Endothelial cell of umbilical vein (primary cell): ENCODE measurements at regions not wholly inside any gene's neighbourhood (a gene's known extent, or its start where the extent isn't known, plus 50 kb on each side); places are given as distances from the start of the nearest gene placed in this dataset.

Experiments used
- BruUV-seq: library from RNA; stranded (reverse); fragments of 400-500 nt; replicated peaks from 2 replicates; lab custom pipeline; 2021; lab: Mats Ljungman, UMichigan
- CTCF ChIA-PET: fragments of 300-600, 350-600 bp; sonication (Branson Sonifier 250); formaldehyde crosslinking; loops from one replicate; lab custom pipeline; 2021; ENCODE audit warnings: antibody characterized with exemption, inconsistent platforms; lab: Charles Lee
- POLR2A ChIA-PET: fragments of 300-600, 350-600 bp; sonication (Branson Sonifier 250); formaldehyde crosslinking; loops from one replicate; lab custom pipeline; 2021; ENCODE audit warnings: antibody characterized with exemption, inconsistent platforms; lab: Charles Lee
- DNase-seq: peaks from one replicate; pipeline ENCODE4 v3.0.0-alpha.2; 2011; ENCODE audit warnings: low read depth, low spot score
- FAIRE-seq: peaks from 2 replicates; lab custom pipeline; 2011; peaks lifted over from hg19 to GRCh38; lab: Jason Lieb, UNC
- H2AFZ ChIP-seq: 2 replicates; pipeline ENCODE4 v1.6.0; 2012; ENCODE audit warnings: low read depth, low read length, control low read depth, inconsistent platforms
- H3K27ac ChIP-seq: 2 replicates; pipeline ENCODE4 v1.5.1; 2011; ENCODE audit warnings: low read depth, mild to moderate bottlenecking, control low read depth, low read length, moderate library complexity; ENCODE audit not compliant: insufficient read depth
- H3K27me3 ChIP-seq, 2 experiments: 2 replicates each; pipeline versions ENCODE4 v1.6.0 to v1.6.1; 2011; ENCODE audit warnings: low read length in 2 of 2, mixed read lengths in 1 of 2; ENCODE audit not compliant: control insufficient read depth in 2 of 2, insufficient read depth in 2 of 2
- H3K36me3 ChIP-seq, 2 experiments: 2 replicates in 1 of 2; 3 replicates in 1 of 2; pipeline ENCODE4 v1.5.1; 2011; ENCODE audit warnings: low read length in 2 of 2, mild to moderate bottlenecking in 1 of 2, moderate library complexity in 1 of 2; ENCODE audit not compliant: control insufficient read depth in 2 of 2, insufficient read depth in 2 of 2; ENCODE audit errors: extremely low read depth in 1 of 2
- H3K4me1 ChIP-seq: 3 replicates; pipeline ENCODE4 v1.5.1; 2011; ENCODE audit warnings: mild to moderate bottlenecking, low read length; ENCODE audit not compliant: control insufficient read depth, insufficient read depth; ENCODE audit errors: extremely low read depth
- H3K4me2 ChIP-seq: 2 replicates; pipeline ENCODE4 v1.6.1; 2011; ENCODE audit warnings: low read length, control low read depth, mixed read lengths; ENCODE audit not compliant: insufficient read depth
- H3K4me3 ChIP-seq, 3 experiments: fragments of 200-600 bp in 1 of 3; sonication (generic), shearing (Covaris generic) in 1 of 3; replicated peaks in 1 of 3; 2 replicates each; pipeline ENCODE4 v1.5.1; 2011 to 2016; ENCODE audit warnings: control low read depth in 3 of 3, low read length in 3 of 3, mild to moderate bottlenecking in 2 of 3, inconsistent platforms in 1 of 3, low read depth in 1 of 3, moderate library complexity in 1 of 3; ENCODE audit not compliant: insufficient read depth in 1 of 3
- H3K79me2 ChIP-seq: 2 replicates; pipeline ENCODE4 v1.6.0; 2012; ENCODE audit warnings: low read length, inconsistent platforms; ENCODE audit not compliant: control insufficient read depth, insufficient read depth
- H3K9ac ChIP-seq: replicated peaks from 2 replicates; pipeline ENCODE3; 2011; ENCODE audit warnings: low read length, control low read depth; ENCODE audit not compliant: insufficient read depth; ENCODE audit errors: extremely low read depth
- H3K9me1 ChIP-seq: replicated peaks from 3 replicates; pipeline ENCODE4 v1.6.0; 2011; ENCODE audit warnings: mild to moderate bottlenecking, low read length; ENCODE audit not compliant: control insufficient read depth, insufficient read depth; ENCODE audit errors: extremely low read depth
- H3K9me3 ChIP-seq: replicated peaks from 2 replicates; pipeline ENCODE4 v1.5.1; 2012; ENCODE audit warnings: low read length, inconsistent platforms; ENCODE audit not compliant: control insufficient read depth, insufficient read depth
- H4K20me1 ChIP-seq: replicated peaks from 2 replicates; pipeline ENCODE3; 2011; ENCODE audit warnings: mild to moderate bottlenecking, low read length; ENCODE audit not compliant: control insufficient read depth, insufficient read depth; ENCODE audit errors: extremely low read depth
- EZH2 ChIP-seq: IDR thresholded peaks from 2 replicates; pipeline ENCODE4 v1.6.1; 2012; ENCODE audit warnings: borderline replicate concordance, low read depth, mild to moderate bottlenecking, moderate library complexity, low read length, inconsistent platforms; ENCODE audit not compliant: severe bottlenecking
- FOS ChIP-seq: IDR thresholded peaks from 2 replicates; pipeline ENCODE4 v1.6.1; 2011; ENCODE audit warnings: mild to moderate bottlenecking, low read length, moderate library complexity, borderline replicate concordance; ENCODE audit not compliant: insufficient read depth
- GATA2 ChIP-seq: IDR thresholded peaks from 2 replicates; pipeline ENCODE4 v1.7.0; 2011; ENCODE audit warnings: low read depth, mild to moderate bottlenecking, moderate library complexity, mixed read lengths, low read length; ENCODE audit not compliant: insufficient read length, insufficient read depth
- JUN ChIP-seq: IDR thresholded peaks from 2 replicates; pipeline ENCODE4 v1.6.1; 2011; ENCODE audit warnings: borderline replicate concordance, low read depth; ENCODE audit not compliant: insufficient read length, insufficient read depth
- MYC ChIP-seq: IDR thresholded peaks from one replicate; pipeline ENCODE4 v1.6.1; 2011; ENCODE audit warnings: mild to moderate bottlenecking, low read depth, low read length
- POLR2A ChIP-seq: IDR thresholded peaks from 2 replicates; pipeline ENCODE4 v1.6.1; 2012; ENCODE audit warnings: low read depth, mild to moderate bottlenecking, control low read depth, low read length
- POLR2AphosphoS5 ChIP-seq: IDR thresholded peaks from 2 replicates; pipeline ENCODE4 v1.6.1; 2012; ENCODE audit warnings: low read depth, mild to moderate bottlenecking, control low read depth, low read length, moderate library complexity; ENCODE audit not compliant: insufficient read depth
- dilution Hi-C: fragments of 300-500 bp; cut with MboI; formaldehyde crosslinking; loops from one replicate; pipeline ENCODE4 v1.15.0; 2019; ENCODE audit warnings: low sequenced_read_pairs; ENCODE audit not compliant: extremely low pct_ligation_motif_present
- intact Hi-C: fragments of 100-400 bp; cut with micrococcal nuclease; formaldehyde crosslinking; loops from one replicate; pipeline ENCODE4 v1.10.0; 2022
- TF ChIP-seq, protein P1 (sequence below), 2 donors: IDR thresholded peaks; 1 replicate in 1 of 2; 2 replicates in 1 of 2; pipeline ENCODE4 v1.5.1; 2011; ENCODE audit warnings: low read length in 2 of 2, mild to moderate bottlenecking in 2 of 2, moderate library complexity in 2 of 2, control low read depth in 1 of 2, inconsistent platforms in 1 of 2, low read depth in 1 of 2; ENCODE audit not compliant: insufficient read depth in 1 of 2; ENCODE audit errors: extremely low read depth in 1 of 2
- TF ChIP-seq, protein P2 (sequence below): IDR thresholded peaks from 2 replicates; pipeline ENCODE4 v1.6.1; 2011; ENCODE audit not compliant: insufficient read depth, insufficient read length

DNA sequence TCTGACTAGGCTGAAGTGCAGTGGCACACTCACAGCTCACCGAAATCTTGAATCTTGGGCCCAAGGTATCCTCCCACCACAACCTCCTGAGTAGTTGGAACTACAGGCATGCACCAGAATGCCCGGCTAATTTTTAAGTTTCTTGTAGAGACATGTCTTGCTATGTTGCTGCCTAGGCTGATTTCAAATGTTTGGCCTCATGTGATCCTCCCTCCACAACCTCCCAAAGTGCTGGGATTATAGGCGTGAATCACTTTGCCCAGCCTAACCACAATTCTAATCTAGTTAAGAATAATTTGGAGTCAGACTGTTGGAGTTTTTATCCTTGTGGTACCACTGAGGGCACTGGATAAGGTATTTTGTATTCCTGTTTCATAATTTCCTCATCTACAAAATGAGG is 317.5 kb upstream of the AGA start:
- POLR2A ChIA-PET: no interaction called here
- dilution Hi-C loops: no loop called here
- no peaks in the 10 kb centered on the region for H3K36me3 ChIP-seq
- H3K79me2 ChIP-seq: no peaks in the 10 kb centered on the region
- DNase-seq (no peak), FAIRE-seq (no peak)
- no TSS peak for BruUV-seq
- no peak overlapping the region for H2AFZ ChIP-seq
- intact Hi-C loops: no loop called here
- H3K4me1 ChIP-seq: no peaks in the 10 kb centered on the region
- peaks cover 2% of the 10 kb centered on the region for H3K9me3 ChIP-seq
- H3K4me2 ChIP-seq: no peak overlapping the region
- no peak overlapping the region for H3K9ac ChIP-seq
- no peak overlapping the region for H3K4me3 ChIP-seq
- no peaks in the 10 kb centered on the region for H3K9me1 ChIP-seq
- H4K20me1 ChIP-seq: no peaks in the 10 kb centered on the region
- H3K27ac ChIP-seq: no peak overlapping the region
- CTCF ChIA-PET: no interaction called here
- H3K27me3 ChIP-seq: no peaks in the 10 kb centered on the region
- TF ChIP-seq FOS (no peak), MYC (no peak), EZH2 (no peak), GATA2 (no peak), POLR2AphosphoS5 (no peak), POLR2A (no peak), JUN (no peak)
- TF ChIP-seq, protein P1, sequence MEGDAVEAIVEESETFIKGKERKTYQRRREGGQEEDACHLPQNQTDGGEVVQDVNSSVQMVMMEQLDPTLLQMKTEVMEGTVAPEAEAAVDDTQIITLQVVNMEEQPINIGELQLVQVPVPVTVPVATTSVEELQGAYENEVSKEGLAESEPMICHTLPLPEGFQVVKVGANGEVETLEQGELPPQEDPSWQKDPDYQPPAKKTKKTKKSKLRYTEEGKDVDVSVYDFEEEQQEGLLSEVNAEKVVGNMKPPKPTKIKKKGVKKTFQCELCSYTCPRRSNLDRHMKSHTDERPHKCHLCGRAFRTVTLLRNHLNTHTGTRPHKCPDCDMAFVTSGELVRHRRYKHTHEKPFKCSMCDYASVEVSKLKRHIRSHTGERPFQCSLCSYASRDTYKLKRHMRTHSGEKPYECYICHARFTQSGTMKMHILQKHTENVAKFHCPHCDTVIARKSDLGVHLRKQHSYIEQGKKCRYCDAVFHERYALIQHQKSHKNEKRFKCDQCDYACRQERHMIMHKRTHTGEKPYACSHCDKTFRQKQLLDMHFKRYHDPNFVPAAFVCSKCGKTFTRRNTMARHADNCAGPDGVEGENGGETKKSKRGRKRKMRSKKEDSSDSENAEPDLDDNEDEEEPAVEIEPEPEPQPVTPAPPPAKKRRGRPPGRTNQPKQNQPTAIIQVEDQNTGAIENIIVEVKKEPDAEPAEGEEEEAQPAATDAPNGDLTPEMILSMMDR (IDR thresholded peaks at IDR 0.05; ENCODE audit: extremely low read depth in 1 of 2, insufficient read depth in 1 of 2, low read depth in 1 of 2, low read length in 2 of 2): no peak
- TF ChIP-seq, protein P2, sequence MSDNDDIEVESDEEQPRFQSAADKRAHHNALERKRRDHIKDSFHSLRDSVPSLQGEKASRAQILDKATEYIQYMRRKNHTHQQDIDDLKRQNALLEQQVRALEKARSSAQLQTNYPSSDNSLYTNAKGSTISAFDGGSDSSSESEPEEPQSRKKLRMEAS: no peak
